OCI-LY1 (cell line): ENCODE measurements at regions not wholly inside any gene's neighbourhood (a gene's known extent, or its start where the extent isn't known, plus 50 kb on each side); places are given as distances from the start of the nearest gene placed in this dataset.

ENCODE experiments used
- H2AFZ ChIP-seq: fragments of 200-600 bp; sonication (generic), shearing (Covaris generic); 2 replicates; pipeline ENCODE4 v1.6.0; 2014; ENCODE audit warnings: antibody characterized with exemption, mild to moderate bottlenecking, low read length
- H3F3A ChIP-seq: fragments of 200-600 bp; sonication (generic), shearing (Covaris generic); 2 replicates; pipeline ENCODE4 v1.6.0; 2014; ENCODE audit warnings: mild to moderate bottlenecking, antibody characterized with exemption, low read length, moderate library complexity; ENCODE audit not compliant: insufficient read depth
- H3K27ac ChIP-seq: fragments of 200-600 bp; sonication (generic); 2 replicates; pipeline ENCODE4 v1.5.1; 2014; ENCODE audit warnings: low read length, mixed run types, mild to moderate bottlenecking, low read depth; ENCODE audit not compliant: poor library complexity, severe bottlenecking
- H3K27me3 ChIP-seq: fragments of 200-600 bp; sonication (generic); 2 replicates; pipeline ENCODE4 v1.6.0; 2014; ENCODE audit warnings: antibody characterized with exemption, mild to moderate bottlenecking, low read length, moderate library complexity; ENCODE audit not compliant: insufficient read depth
- H3K36me3 ChIP-seq: fragments of 200-600 bp; sonication (generic); 2 replicates; pipeline ENCODE4 v1.6.1; 2014; ENCODE audit warnings: mild to moderate bottlenecking, antibody characterized with exemption, low read length, moderate library complexity, mixed read lengths; ENCODE audit not compliant: insufficient read depth
- H3K4me1 ChIP-seq: fragments of 200-600 bp; sonication (generic); 2 replicates; pipeline ENCODE4 v1.5.1; 2014; ENCODE audit warnings: mild to moderate bottlenecking, low read length, moderate library complexity; ENCODE audit not compliant: insufficient read depth, severe bottlenecking
- H3K4me2 ChIP-seq: fragments of 200-600 bp; sonication (generic), shearing (Covaris generic); 2 replicates; pipeline ENCODE4 v1.6.1; 2014; ENCODE audit warnings: low read length
- H3K4me3 ChIP-seq: fragments of 200-600 bp; sonication (generic); 2 replicates; pipeline ENCODE4 v1.5.1; 2014; ENCODE audit warnings: low read length, low read depth, mild to moderate bottlenecking, mixed read lengths; ENCODE audit not compliant: poor library complexity, severe bottlenecking
- H3K79me2 ChIP-seq: fragments of 200-600 bp; shearing (Covaris generic); 2 replicates; pipeline ENCODE4 v1.6.1; 2016; ENCODE audit warnings: mixed run types, low read length, mixed read lengths; ENCODE audit not compliant: insufficient read depth
- H3K9ac ChIP-seq: fragments of 200-600 bp; sonication (generic), shearing (Covaris generic); 2 replicates; pipeline ENCODE4 v1.6.1; 2014; ENCODE audit warnings: mild to moderate bottlenecking, low read length, mixed read lengths
- H3K9me2 ChIP-seq: fragments of 200-600 bp; sonication (generic), shearing (Covaris generic); 2 replicates; pipeline ENCODE4 v1.6.1; 2014; ENCODE audit warnings: low read depth, mild to moderate bottlenecking, low read length, mixed read lengths
- H3K9me3 ChIP-seq: fragments of 200-600 bp; shearing (Covaris generic); 2 replicates; pipeline ENCODE4 v1.6.1; 2014; ENCODE audit warnings: low read length, mixed read lengths
- H4K20me1 ChIP-seq: fragments of 200-600 bp; sonication (generic), shearing (Covaris generic); 2 replicates; pipeline ENCODE4 v1.6.0; 2016; ENCODE audit warnings: mild to moderate bottlenecking, low read length; ENCODE audit not compliant: insufficient read depth
- EZH2 ChIP-seq: fragments of 200-600 bp; sonication (generic), shearing (Covaris generic); IDR thresholded peaks from 2 replicates; pipeline ENCODE4 v1.8.0; 2017; ENCODE audit warnings: borderline replicate concordance, mixed run types, mild to moderate bottlenecking, antibody characterized with exemption, low read length, moderate library complexity, mixed read lengths
- TF ChIP-seq, protein P1 (sequence below): fragments of 200-600 bp; sonication (generic), shearing (Covaris generic); IDR thresholded peaks from 2 replicates; pipeline ENCODE4 v1.5.1; 2017; ENCODE audit warnings: mild to moderate bottlenecking, antibody characterized with exemption, low read length, moderate library complexity, mixed read lengths

DNA sequence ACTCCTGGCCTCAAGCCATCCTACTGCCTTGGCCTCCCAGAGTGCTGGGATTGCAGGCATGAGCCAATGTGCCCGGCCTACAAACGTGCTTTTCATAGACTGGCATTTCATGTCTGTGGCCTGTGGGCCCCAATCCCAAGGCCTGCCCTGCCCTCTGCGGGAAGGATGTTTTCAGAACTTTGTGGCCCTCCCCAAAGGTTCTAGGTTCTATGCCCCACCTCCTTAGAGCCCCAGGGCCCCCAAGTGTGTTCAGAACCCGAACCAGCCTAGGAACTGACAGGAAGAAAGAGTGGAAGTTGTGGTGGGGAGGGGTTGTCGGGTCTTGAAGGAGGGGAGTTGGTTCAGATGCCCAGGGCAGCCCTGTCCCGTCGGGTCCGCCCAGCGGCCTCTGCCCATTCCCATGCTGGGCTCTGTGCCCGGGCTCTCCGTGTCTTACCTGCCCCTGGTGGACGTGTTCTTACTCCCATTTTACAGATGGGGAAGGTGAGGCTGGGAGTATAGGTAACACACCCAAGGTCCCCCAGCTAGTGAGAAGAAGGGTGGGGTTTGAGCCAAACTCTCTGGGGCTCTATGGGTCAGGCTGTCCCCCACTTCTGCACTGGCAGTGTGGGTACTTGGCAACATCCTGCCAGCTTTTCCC is 175.8 kb upstream of the IER5L start:
- H3K9me2 ChIP-seq, result no peaks in the 10 kb centered on the region
- H3K4me1 ChIP-seq, result no peaks in the 10 kb centered on the region
- H3F3A ChIP-seq, result no peaks in the 10 kb centered on the region
- no peak overlapping the region for H3K9ac ChIP-seq
- H2AFZ ChIP-seq, result no peak overlapping the region
- peaks cover 19% of the 10 kb centered on the region for H3K27me3 ChIP-seq
- H3K4me2 ChIP-seq, result no peak overlapping the region
- H3K36me3 ChIP-seq, result no peaks in the 10 kb centered on the region
- no peak for TF ChIP-seq EZH2
- TF ChIP-seq, protein P1, sequence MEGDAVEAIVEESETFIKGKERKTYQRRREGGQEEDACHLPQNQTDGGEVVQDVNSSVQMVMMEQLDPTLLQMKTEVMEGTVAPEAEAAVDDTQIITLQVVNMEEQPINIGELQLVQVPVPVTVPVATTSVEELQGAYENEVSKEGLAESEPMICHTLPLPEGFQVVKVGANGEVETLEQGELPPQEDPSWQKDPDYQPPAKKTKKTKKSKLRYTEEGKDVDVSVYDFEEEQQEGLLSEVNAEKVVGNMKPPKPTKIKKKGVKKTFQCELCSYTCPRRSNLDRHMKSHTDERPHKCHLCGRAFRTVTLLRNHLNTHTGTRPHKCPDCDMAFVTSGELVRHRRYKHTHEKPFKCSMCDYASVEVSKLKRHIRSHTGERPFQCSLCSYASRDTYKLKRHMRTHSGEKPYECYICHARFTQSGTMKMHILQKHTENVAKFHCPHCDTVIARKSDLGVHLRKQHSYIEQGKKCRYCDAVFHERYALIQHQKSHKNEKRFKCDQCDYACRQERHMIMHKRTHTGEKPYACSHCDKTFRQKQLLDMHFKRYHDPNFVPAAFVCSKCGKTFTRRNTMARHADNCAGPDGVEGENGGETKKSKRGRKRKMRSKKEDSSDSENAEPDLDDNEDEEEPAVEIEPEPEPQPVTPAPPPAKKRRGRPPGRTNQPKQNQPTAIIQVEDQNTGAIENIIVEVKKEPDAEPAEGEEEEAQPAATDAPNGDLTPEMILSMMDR, result no peak
- no peak overlapping the region for H3K27ac ChIP-seq
- H3K4me3 ChIP-seq, result no peak overlapping the region
- H3K79me2 ChIP-seq, result no peaks in the 10 kb centered on the region
- H4K20me1 ChIP-seq, result no peaks in the 10 kb centered on the region
- H3K9me3 ChIP-seq, result 0 out of 2 replicates have a peak, but pooled peaks cover 2% of the 10 kb centered on the region

GRCh38 chr9:129352146-129352865 is 174.2 kb upstream of the IER5L start:
- H3K4me1 ChIP-seq, result no peaks in the 10 kb centered on the region
- no peak overlapping the region for H3K4me3 ChIP-seq
- no peaks in the 10 kb centered on the region for H3K79me2 ChIP-seq
- no peak overlapping the region for H2AFZ ChIP-seq
- H3K36me3 ChIP-seq, result no peaks in the 10 kb centered on the region
- no peak overlapping the region for H3K4me2 ChIP-seq
- TF ChIP-seq, protein P1, result no peak
- no peak overlapping the region for H3K27ac ChIP-seq
- H3K27me3 ChIP-seq, result peaks cover 19% of the 10 kb centered on the region
- no peaks in the 10 kb centered on the region for H4K20me1 ChIP-seq
- no peaks in the 10 kb centered on the region for H3F3A ChIP-seq
- H3K9me3 ChIP-seq, result 0 out of 2 replicates have a peak, but pooled peaks cover 2% of the 10 kb centered on the region
- no peak overlapping the region for H3K9ac ChIP-seq
- H3K9me2 ChIP-seq, result no peaks in the 10 kb centered on the region

DNA sequence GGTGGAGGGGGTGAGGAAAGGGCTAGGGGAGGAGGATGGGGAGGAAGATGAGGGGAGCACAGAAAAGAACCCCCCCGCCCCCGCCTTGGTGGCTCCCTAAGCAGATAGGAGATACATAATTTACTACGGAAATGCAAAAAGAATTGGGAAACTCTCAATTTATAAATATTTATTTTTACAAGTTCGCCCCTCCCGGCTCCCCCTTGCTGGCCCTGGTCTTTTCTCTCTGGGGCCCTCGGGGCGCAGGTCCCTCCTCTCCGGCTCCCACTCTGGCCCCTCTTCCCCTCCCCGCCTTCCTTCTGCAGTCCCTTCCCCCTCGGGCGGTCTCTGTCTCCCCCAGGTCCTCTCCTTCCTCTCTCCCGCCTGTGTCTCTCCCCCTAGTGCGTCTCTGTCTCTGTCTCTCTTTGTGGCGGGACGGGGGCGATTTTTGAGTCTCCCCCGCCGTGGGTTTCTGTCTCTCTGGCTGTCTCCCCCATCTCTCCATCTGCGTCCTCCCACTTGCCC is 173.6 kb upstream of the IER5L start:
- no peak overlapping the region for H3K4me2 ChIP-seq
- H3K9me3 ChIP-seq, result 0 out of 2 replicates have a peak, but pooled peaks cover 2% of the 10 kb centered on the region
- TF ChIP-seq EZH2, result no peak
- TF ChIP-seq, protein P1, result no peak
- H3K9me2 ChIP-seq, result no peaks in the 10 kb centered on the region
- H3K4me1 ChIP-seq, result peaks cover under 1% of the 10 kb centered on the region
- no peak overlapping the region for H3K27ac ChIP-seq
- no peaks in the 10 kb centered on the region for H3K79me2 ChIP-seq
- H3F3A ChIP-seq, result no peaks in the 10 kb centered on the region
- H4K20me1 ChIP-seq, result no peaks in the 10 kb centered on the region
- H3K36me3 ChIP-seq, result no peaks in the 10 kb centered on the region
- H3K4me3 ChIP-seq, result no peak overlapping the region
- H3K9ac ChIP-seq, result no peak overlapping the region
- no peak overlapping the region for H2AFZ ChIP-seq
- peaks cover 17% of the 10 kb centered on the region for H3K27me3 ChIP-seq
